H1 (cell line): ENCODE measurements at regions not wholly inside any gene's neighbourhood (a gene's known extent, or its start where the extent isn't known, plus 50 kb on each side); places are given as distances from the start of the nearest gene placed in this dataset.

ENCODE experiments used
- CTCF ChIA-PET: fragments of 300-600 bp; sonication (Branson Sonifier 250); formaldehyde crosslinking; loops from one replicate; lab custom pipeline; 2021; ENCODE audit not compliant: partially characterized antibody; lab: Charles Lee
- POLR2A ChIA-PET: fragments of 300-600 bp; sonication (Branson Sonifier 250); formaldehyde crosslinking; loops from one replicate; lab custom pipeline; 2021; ENCODE audit warnings: inconsistent platforms; ENCODE audit not compliant: partially characterized antibody; lab: Charles Lee
- DNase-seq, 2 experiments: peaks; one replicate each; pipeline versions ENCODE4 v3.0.0 to v3.0.0-alpha.2; 2010 to 2022; ENCODE audit warnings: low spot score in 2 of 2, low read depth in 1 of 2, mixed read lengths in 1 of 2
- FAIRE-seq: peaks from 2 replicates; lab custom pipeline; 2011; peaks lifted over from hg19 to GRCh38; lab: Jason Lieb, UNC
- H2AFZ ChIP-seq: 2 replicates; pipeline ENCODE4 v1.8.1; 2012; ENCODE audit warnings: low read length, inconsistent platforms
- H2AK5ac ChIP-seq: 2 replicates; pipeline ENCODE4 v1.6.1; 2013; ENCODE audit warnings: low read depth, low read length
- H2BK120ac ChIP-seq: replicated peaks from 2 replicates; pipeline ENCODE3; 2013; ENCODE audit warnings: low read depth, low read length, inconsistent platforms
- H2BK12ac ChIP-seq: 2 replicates; pipeline ENCODE4 v1.6.1; 2013; ENCODE audit warnings: low read depth, low read length
- H2BK15ac ChIP-seq: 2 replicates; pipeline ENCODE4 v1.6.1; 2013; ENCODE audit warnings: low read length
- H2BK20ac ChIP-seq: 2 replicates; pipeline ENCODE4 v1.6.1; 2013; ENCODE audit warnings: low read length
- H2BK5ac ChIP-seq: 2 replicates; pipeline ENCODE4 v1.6.1; 2013; ENCODE audit warnings: low read depth, low read length
- H3K14ac ChIP-seq: 2 replicates; pipeline ENCODE4 v1.6.1; 2013; ENCODE audit warnings: inconsistent platforms; ENCODE audit not compliant: insufficient read length
- H3K18ac ChIP-seq: 2 replicates; pipeline ENCODE4 v1.6.1; 2013; ENCODE audit warnings: low read length; ENCODE audit errors: extremely low read depth
- H3K23ac ChIP-seq: 2 replicates; pipeline ENCODE4 v1.6.1; 2013; ENCODE audit warnings: inconsistent platforms; ENCODE audit not compliant: insufficient read length
- H3K23me2 ChIP-seq: 2 replicates; pipeline ENCODE4 v1.6.1; 2013; ENCODE audit warnings: low read depth, low read length
- H3K27ac ChIP-seq: 2 replicates; pipeline ENCODE4 v1.6.1; 2011; ENCODE audit warnings: low read depth, low read length, inconsistent platforms
- H3K27me3 ChIP-seq, 4 experiments: replicated peaks in 1 of 4; 1 replicate in 1 of 4; 2 replicates in 3 of 4; pipeline versions ENCODE4 v1.6.1 to v1.8.1; 2011 to 2013; ENCODE audit warnings: low read length in 3 of 4, mild to moderate bottlenecking in 3 of 4, inconsistent platforms in 2 of 4, mixed read lengths in 2 of 4, moderate library complexity in 1 of 4; ENCODE audit not compliant: control insufficient read depth in 3 of 4, insufficient read depth in 3 of 4; ENCODE audit errors: extremely low read depth in 1 of 4
- H3K36me3 ChIP-seq, 4 experiments: 2 replicates each; pipeline versions ENCODE4 v1.6.1 to v1.8.1; 2011 to 2013; ENCODE audit warnings: mild to moderate bottlenecking in 4 of 4, low read length in 3 of 4, moderate library complexity in 2 of 4, control low read depth in 1 of 4, inconsistent platforms in 1 of 4; ENCODE audit not compliant: insufficient read depth in 4 of 4, control insufficient read depth in 2 of 4
- H3K4ac ChIP-seq: replicated peaks from 2 replicates; pipeline ENCODE3; 2013; ENCODE audit warnings: low read length, low read depth, mixed read lengths, inconsistent platforms; ENCODE audit not compliant: insufficient read length
- H3K4me1 ChIP-seq, 4 experiments: replicated peaks in 1 of 4; 1 replicate in 1 of 4; 2 replicates in 3 of 4; pipeline versions ENCODE4 v1.6.1 to v1.8.1; 2011 to 2013; ENCODE audit warnings: low read length in 3 of 4, inconsistent platforms in 2 of 4, mixed read lengths in 1 of 4; ENCODE audit not compliant: insufficient read depth in 4 of 4, control insufficient read depth in 3 of 4
- H3K4me2 ChIP-seq, 2 experiments: 2 replicates each; pipeline versions ENCODE4 v1.6.1 to v1.8.1; 2011 to 2013; ENCODE audit warnings: low read depth in 2 of 2, low read length in 2 of 2, control low read depth in 1 of 2, inconsistent platforms in 1 of 2, mild to moderate bottlenecking in 1 of 2; ENCODE audit not compliant: insufficient read depth in 1 of 2
- H3K4me3 ChIP-seq, 4 experiments: fragments of 200-600, 300-600 bp in 1 of 4; sonication (generic), shearing (Covaris generic), sonication (Bioruptor Twin) in 1 of 4; 2 replicates each; pipeline versions ENCODE4 v1.5.1 to v1.8.1; 2011 to 2016; ENCODE audit warnings: low read length in 4 of 4, low read depth in 3 of 4, control low read depth in 2 of 4, inconsistent platforms in 2 of 4, mild to moderate bottlenecking in 2 of 4, mixed read lengths in 1 of 4, moderate library complexity in 1 of 4; ENCODE audit not compliant: insufficient read depth in 2 of 4; ENCODE audit errors: extremely low read depth in 1 of 4
- H3K56ac ChIP-seq: replicated peaks from 2 replicates; pipeline ENCODE3; 2013; ENCODE audit warnings: low read depth, mild to moderate bottlenecking, mixed read lengths, low read length, inconsistent platforms; ENCODE audit not compliant: insufficient read length
- H3K79me1 ChIP-seq: 2 replicates; pipeline ENCODE4 v1.6.1; 2013; ENCODE audit warnings: low read depth, low read length, control low read depth
- H3K79me2 ChIP-seq, 2 experiments: 2 replicates each; pipeline versions ENCODE4 v1.6.1 to v1.8.1; 2012 to 2013; ENCODE audit warnings: low read length in 2 of 2, mild to moderate bottlenecking in 2 of 2, inconsistent platforms in 1 of 2; ENCODE audit not compliant: insufficient read depth in 2 of 2, control insufficient read depth in 1 of 2
- H3K9ac ChIP-seq, 4 experiments: replicated peaks in 1 of 4; 1 replicate in 1 of 4; 2 replicates in 3 of 4; pipeline versions ENCODE4 v1.6.1 to v1.8.1; 2011 to 2013; ENCODE audit warnings: low read depth in 3 of 4, low read length in 3 of 4, control low read depth in 2 of 4, mild to moderate bottlenecking in 2 of 4, moderate library complexity in 2 of 4, inconsistent platforms in 1 of 4; ENCODE audit errors: extremely low read depth in 1 of 4
- H3K9me3 ChIP-seq, 2 experiments: 2 replicates each; pipeline versions ENCODE4 v1.6.1 to v1.8.1; 2012 to 2013; ENCODE audit warnings: mild to moderate bottlenecking in 2 of 2, moderate library complexity in 2 of 2, control low read depth in 1 of 2, inconsistent platforms in 1 of 2, low read depth in 1 of 2, low read length in 1 of 2, mixed read lengths in 1 of 2; ENCODE audit not compliant: insufficient read depth in 2 of 2
- H4K20me1 ChIP-seq, 2 experiments: replicated peaks in 1 of 2; 2 replicates each; pipeline versions ENCODE3 to v1.8.1; 2011 to 2013; ENCODE audit warnings: inconsistent platforms in 2 of 2, low read length in 2 of 2, mild to moderate bottlenecking in 1 of 2; ENCODE audit not compliant: insufficient read depth in 2 of 2, control insufficient read depth in 1 of 2
- H4K5ac ChIP-seq: 2 replicates; pipeline ENCODE4 v1.6.1; 2013; ENCODE audit warnings: low read length, low read depth, mixed read lengths, inconsistent platforms; ENCODE audit not compliant: insufficient read length
- H4K8ac ChIP-seq: 2 replicates; pipeline ENCODE4 v1.8.0; 2013; ENCODE audit warnings: mild to moderate bottlenecking, moderate library complexity, low read length, inconsistent platforms; ENCODE audit not compliant: insufficient read depth; ENCODE audit errors: extremely low read depth
- H4K91ac ChIP-seq: replicated peaks from 2 replicates; pipeline ENCODE3; 2013; ENCODE audit warnings: low read length, mixed read lengths, inconsistent platforms; ENCODE audit not compliant: insufficient read length
- ATF2 ChIP-seq: IDR thresholded peaks from 2 replicates; pipeline ENCODE4 v1.6.1; 2012; ENCODE audit warnings: low read length, inconsistent platforms
- BACH1 ChIP-seq: IDR thresholded peaks from 2 replicates; pipeline ENCODE4 v1.6.1; 2012; ENCODE audit warnings: low read length, improper control_type of control experiment
- CBX8 ChIP-seq: fragments of 300-800, 300-1000 bp; sonication (generic); IDR thresholded peaks from 2 replicates; pipeline ENCODE4 v1.7.1; 2016; ENCODE audit warnings: low read depth, low read length, borderline replicate concordance
- EP300 ChIP-seq, 2 experiments: IDR thresholded peaks; 1 replicate in 1 of 2; 2 replicates in 1 of 2; pipeline ENCODE4 v1.6.1; 2011 to 2012; ENCODE audit warnings: low read depth in 2 of 2, low read length in 2 of 2, mild to moderate bottlenecking in 2 of 2, borderline replicate concordance in 1 of 2, inconsistent platforms in 1 of 2, moderate library complexity in 1 of 2
- HDAC6 ChIP-seq: IDR thresholded peaks from one replicate; pipeline ENCODE4 v1.7.1; 2012; ENCODE audit warnings: low read depth, mild to moderate bottlenecking, inconsistent platforms, low read length, moderate library complexity
- MAFK ChIP-seq: IDR thresholded peaks from 2 replicates; pipeline ENCODE4 v1.6.1; 2012; ENCODE audit warnings: low read depth, mild to moderate bottlenecking, improper control_type of control experiment, low read length
- POLR2AphosphoS5 ChIP-seq: IDR thresholded peaks from 2 replicates; pipeline ENCODE4 v1.6.1; 2011; ENCODE audit warnings: low read depth, low read length
- RXRA ChIP-seq: IDR thresholded peaks from 2 replicates; pipeline ENCODE4 v1.6.1; 2011; ENCODE audit warnings: low read depth, mild to moderate bottlenecking, low read length, moderate library complexity; ENCODE audit not compliant: insufficient read depth
- SIN3A ChIP-seq, 2 experiments: IDR thresholded peaks in 1 of 2; conservative IDR thresholded peaks in 1 of 2; 2 replicates each; pipeline ENCODE4 v1.6.1; 2011 to 2012; ENCODE audit warnings: low read length in 2 of 2, improper control_type of control experiment in 1 of 2, low read depth in 1 of 2, mild to moderate bottlenecking in 1 of 2
- SIX5 ChIP-seq: IDR thresholded peaks from 2 replicates; pipeline ENCODE4 v1.6.1; 2011; ENCODE audit warnings: mild to moderate bottlenecking, low read depth, low read length
- SP1 ChIP-seq: IDR thresholded peaks from 2 replicates; pipeline ENCODE4 v1.6.1; 2011; ENCODE audit warnings: low read depth, low read length
- TAF1 ChIP-seq: IDR thresholded peaks from 2 replicates; pipeline ENCODE4 v1.6.1; 2011; ENCODE audit warnings: mild to moderate bottlenecking, low read depth, low read length
- TAF7 ChIP-seq: optimal IDR thresholded peaks from 2 replicates; pipeline ENCODE3; 2011; ENCODE audit warnings: low read depth, mild to moderate bottlenecking, inconsistent platforms, low read length, moderate library complexity, borderline replicate concordance
- TCF12 ChIP-seq: IDR thresholded peaks from 2 replicates; pipeline ENCODE4 v1.6.1; 2011; ENCODE audit warnings: low read depth, mild to moderate bottlenecking, low read length
- WGBS, 2 experiments: shearing (Covaris generic) in 1 of 2; methylation state at CpG; one replicate each; pipeline versions ENCODE4 v1.1.6 to v1.1.7; 2013 to 2015; ENCODE audit warnings: low lambda C conversion rate in 2 of 2, mixed read lengths in 2 of 2, inconsistent platforms in 1 of 2, low coverage in 1 of 2, missing lambda C conversion rate in 1 of 2; ENCODE audit not compliant: insufficient replicate concordance in 2 of 2, insufficient coverage in 1 of 2, insufficient read length in 1 of 2; ENCODE audit errors: extremely low coverage in 1 of 2, missing lambda C conversion rate in 1 of 2; 5-methylcytosine and 5-hydroxymethylcytosine counted together

- Histone ChIP-seq H3K4ac (no peak overlapping the region), H2BK20ac (no peak overlapping the region), H3K56ac (no peak overlapping the region), H4K91ac (no peak overlapping the region), H2AFZ (no peak overlapping the region), H3K36me3 (no peaks in the 10 kb centered on the region), H2BK120ac (no peak overlapping the region), H3K4me2 (no peak overlapping the region), H3K4me1 (no peaks in the 10 kb centered on the region), H4K5ac (no peak overlapping the region), H3K27me3 (no peaks in the 10 kb centered on the region), H3K23me2 (no peaks in the 10 kb centered on the region), H3K9ac (no peak overlapping the region), H3K23ac (no peak overlapping the region), H3K14ac (no peak overlapping the region), H3K18ac (no peak overlapping the region), H3K79me2 (no peaks in the 10 kb centered on the region), H2BK5ac (no peak overlapping the region), H3K9me3 (no peaks in the 10 kb centered on the region), H3K27ac (no peak overlapping the region), H4K20me1 (no peaks in the 10 kb centered on the region), H2AK5ac (no peak overlapping the region), H3K79me1 (no peaks in the 10 kb centered on the region), H2BK12ac (no peak overlapping the region), H3K4me3 (no peak overlapping the region), H4K8ac (no peak overlapping the region), H2BK15ac (no peak overlapping the region)
- ChIA-PET CTCF (no interaction called here), POLR2A (no interaction called here)
- 91% methylated on average over 2 of the region's 2 CpGs; no CpG with 5 or more reads in 1 of the 2 experiments for WGBS, 2 experiments
- FAIRE-seq (no peak), DNase-seq (no peak)
- TF ChIP-seq SP1 (no peak), POLR2AphosphoS5 (no peak), SIN3A (conservative IDR thresholded peaks at IDR 0.05 in 1 of 2, IDR thresholded peaks at IDR 0.05 in 1 of 2; ENCODE audit: low read depth in 1 of 2, low read length in 2 of 2) (no peak), ATF2 (no peak), CBX8 (no peak), TAF7 (no peak), MAFK (no peak), TAF1 (no peak), RXRA (no peak), EP300 (IDR thresholded peaks at IDR 0.05; ENCODE audit: borderline replicate concordance in 1 of 2, low read depth in 2 of 2, low read length in 2 of 2) (no peak), HDAC6 (no peak), TCF12 (no peak), BACH1 (no peak), SIX5 (no peak)
These were observed 842.3 kb upstream of the LRRC4C start for GRCh38 chr11:42301777-42302176.
